ENCODE measurements at regions not wholly inside any gene's neighbourhood (a gene's known extent, or its start where the extent isn't known, plus 50 kb on each side); places are given as distances from the start of the nearest gene placed in this dataset.

GRCh38 chr6:139568151-139568955 lies 193.9 kb upstream of the CITED2 start:
- Histone ChIP-seq H3K9me3 (replicated peaks; ENCODE audit: control insufficient read depth, insufficient read depth, low read depth, low read length) (no peaks in the 10 kb centered on the region), H3K4me2 (ENCODE audit: insufficient read depth, low read length) (no peak overlapping the region), H3K27ac (ENCODE audit: extremely low read depth, low read depth, low read length) (no peak overlapping the region), H3K9me1 (ENCODE audit: control insufficient read depth, insufficient read depth, low read length) (no peaks in the 10 kb centered on the region), H2AFZ (ENCODE audit: low read depth, low read length) (peak overlapping the region; percentile 75), H3K4me3 (no peak overlapping the region), H3K9ac (ENCODE audit: insufficient read depth in 1 of 2, low read depth in 2 of 2, low read length in 2 of 2) (0 out of 4 replicates have a peak overlapping the region, but pooled peaks of 1 of the 2 experiments have one; percentile 9), H4K20me1 (replicated peaks; ENCODE audit: control insufficient read depth, insufficient read depth, low read length) (no peaks in the 10 kb centered on the region), H3K79me2 (ENCODE audit: control insufficient read depth, insufficient read depth, low read length) (no peaks in the 10 kb centered on the region), H3K27me3 (ENCODE audit: control insufficient read depth in 2 of 2, insufficient read depth in 2 of 2, low read length in 2 of 2) (no peaks in the 10 kb centered on the region), H3K4me1 (replicated peaks in 1 of 2; ENCODE audit: control insufficient read depth in 2 of 2, insufficient read depth in 2 of 2, low read length in 2 of 2) (peaks cover 4 to 18% of the 10 kb centered on the region in 2 experiments; a peak in 4 of 5 replicates), H3K36me3 (ENCODE audit: control insufficient read depth, insufficient read depth, low read length) (no peaks in the 10 kb centered on the region)
- in situ Hi-C loops (cut with MboI), result no loop called here
- POLR2A ChIA-PET, result interaction anchor here (0.8 kb wide), 1 partner anchor 196 kb away, joined by 4 read pairs; no protein-coding TSS in a partner anchor
- WGBS (ENCODE audit: insufficient coverage, low coverage, missing lambda C conversion rate), result 56% methylated on average over 3 of the region's 3 CpGs
- ATAC-seq, result peak; percentile 41; the same call in 2 of the 3 replicates
- no peak for FAIRE-seq
- DNase-seq (ENCODE audit: extremely low read depth in 1 of 4, low spot score in 3 of 4), result no peak
- BruUV-seq (replicated peaks), result no TSS peak
- intact Hi-C loops (cut with micrococcal nuclease), result no loop called here
- CTCF ChIA-PET (ENCODE audit: low intra/inter-chr PET ratio), result no interaction called here
- TF ChIP-seq ZNF316 (IDR thresholded peaks at IDR 0.05) (no peak), CHD7 (IDR thresholded peaks at IDR 0.05; ENCODE audit: low read depth, low read length) (no peak), USF1 (CRISPR knock-in tag; IDR thresholded peaks at IDR 0.05) (no peak), MNT (conservative IDR thresholded peaks at IDR 0.05) (no peak), ADNP (tag; IDR thresholded peaks at IDR 0.05) (no peak), ZNF146 (CRISPR knock-in tag; IDR thresholded peaks at IDR 0.05; ENCODE audit: unreplicated experiment) (no peak), ZNF253 (CRISPR knock-in tag; conservative IDR thresholded peaks at IDR 0.05) (no peak), NCOA6 (IDR thresholded peaks at IDR 0.05) (no peak)

Measured in K562 (cell line).